Mucosa of descending colon (tissue), 3 donors: ENCODE measurements at regions not wholly inside any gene's neighbourhood (a gene's known extent, or its start where the extent isn't known, plus 50 kb on each side); places are given as distances from the start of the nearest gene placed in this dataset.

Source experiments
- ATAC-seq: fragments of 200-7000 bp; cut with Tn5 transposase; one replicate; pipeline ENCODE4 v1.9.1; 2020; ENCODE audit warnings: mild to moderate bottlenecking, moderate library complexity
- DNase-seq, 3 donors: peaks; one replicate each; pipeline ENCODE4 v3.0.0-alpha.2; 2020
- H3K36me3 ChIP-seq: fragments of 200-600 bp; one replicate; pipeline ENCODE4 v1.8.0; 2021; ENCODE audit warnings: low read depth, mild to moderate bottlenecking
- H3K4me1 ChIP-seq: fragments of 200-600 bp; one replicate; pipeline ENCODE4 v1.8.0; 2021; ENCODE audit warnings: low read depth, mild to moderate bottlenecking
- H3K4me3 ChIP-seq: fragments of 200-600 bp; one replicate; pipeline ENCODE4 v1.8.0; 2021; ENCODE audit warnings: mild to moderate bottlenecking
- H3K9me3 ChIP-seq: fragments of 200-600 bp; one replicate; pipeline ENCODE4 v1.8.0; 2021; ENCODE audit warnings: mild to moderate bottlenecking
- CTCF ChIP-seq: fragments of 200-600 bp; IDR thresholded peaks from one replicate; pipeline ENCODE4 v1.8.0; 2022; ENCODE audit warnings: antibody characterized with exemption, mild to moderate bottlenecking
- intact Hi-C, 2 donors: fragments of 100-400 bp; cut with DNase I in 1 of 2; cut with micrococcal nuclease in 1 of 2; formaldehyde crosslinking; loops; one replicate each; pipeline versions ENCODE4 v1.11.0 to v1.11.1; 2022; cut with DNase I, micrococcal nuclease
- donor health status: DM: no; HTN: no; CAD: no; lungs with moderate emphysema.
- donor health status: DM: no; HTN: no; CAD: no.
- donor health status: DM: no; HTN: yes; CAD: no.

- Histone ChIP-seq H3K4me1 (no peaks in the 10 kb centered on the region), H3K4me3 (no peak overlapping the region), H3K9me3 (peaks cover 19% of the 10 kb centered on the region), H3K36me3 (no peaks in the 10 kb centered on the region)
- ATAC-seq (no peak), DNase-seq (no peak)
- TF ChIP-seq CTCF = no peak
- intact Hi-C loops = no loop called here
Measured at GRCh38 chr5:3007577-3007976, 256.1 kb upstream of the IRX2 start.

GRCh38 chr5:3006961-3007551 lies 255.6 kb upstream of the IRX2 start:
- peaks cover 20% of the 10 kb centered on the region for H3K9me3 ChIP-seq
- no peak for ATAC-seq
- TF ChIP-seq CTCF = no peak
- no peaks in the 10 kb centered on the region for H3K4me1 ChIP-seq
- H3K4me3 ChIP-seq = no peak overlapping the region
- intact Hi-C loops = no loop called here
- no peak for DNase-seq
- H3K36me3 ChIP-seq = no peaks in the 10 kb centered on the region

- intact Hi-C loops = no loop called here
- Histone ChIP-seq H3K4me3 (no peak overlapping the region), H3K4me1 (no peaks in the 10 kb centered on the region), H3K9me3 (peaks cover 22% of the 10 kb centered on the region), H3K36me3 (no peaks in the 10 kb centered on the region)
- no peak for DNase-seq
- ATAC-seq = no peak
- TF ChIP-seq CTCF = no peak
Measured at GRCh38 chr5:3006526-3006925, 255.0 kb upstream of the IRX2 start.

- peaks cover 30% of the 10 kb centered on the region for H3K9me3 ChIP-seq
- intact Hi-C loops = no loop called here
- no peaks in the 10 kb centered on the region for H3K4me1 ChIP-seq
- H3K4me3 ChIP-seq = no peak overlapping the region
- ATAC-seq (no peak), DNase-seq (no peak)
- TF ChIP-seq CTCF = no peak
- no peaks in the 10 kb centered on the region for H3K36me3 ChIP-seq
Measured at GRCh38 chr5:3004361-3005080, 253.0 kb upstream of the IRX2 start.

GRCh38 chr5:3002230-3002629 lies 250.8 kb upstream of the IRX2 start:
- intact Hi-C loops = no loop called here
- DNase-seq (no peak), ATAC-seq (no peak)
- Histone ChIP-seq H3K36me3 (no peaks in the 10 kb centered on the region), H3K4me3 (no peak overlapping the region), H3K4me1 (no peaks in the 10 kb centered on the region), H3K9me3 (peaks cover 26% of the 10 kb centered on the region)
- TF ChIP-seq CTCF = no peak
